ENCODE measurements at regions not wholly inside any gene's neighbourhood (a gene's known extent, or its start where the extent isn't known, plus 50 kb on each side); places are given as distances from the start of the nearest gene placed in this dataset.

GRCh38 chr6:120960761-120961160 lies 373.5 kb downstream of the TBC1D32 start:
- no peak overlapping the region for H3K23ac ChIP-seq (ENCODE audit: low read length)
- no peaks in the 10 kb centered on the region for H3K36me3 ChIP-seq (ENCODE audit: control insufficient read depth, insufficient read depth, low read length)
- H2AK5ac ChIP-seq (ENCODE audit: low read length): no peak overlapping the region
- DNase-seq: no peak
- no peak overlapping the region for H3K4me3 ChIP-seq (ENCODE audit: low read length)
- no peak overlapping the region for H3K27ac ChIP-seq (ENCODE audit: low read depth, low read length)
- no peak overlapping the region for H3K56ac ChIP-seq (ENCODE audit: low read length)
- H2BK120ac ChIP-seq (ENCODE audit: low read depth, low read length): no peak overlapping the region
- no CpG with 5 or more reads among the region's 1 CpG for WGBS (ENCODE audit: extremely low coverage, insufficient coverage, low lambda C conversion rate)
- no peak overlapping the region for H3K4ac ChIP-seq (ENCODE audit: low read depth, low read length)
- no peaks in the 10 kb centered on the region for H3K27me3 ChIP-seq (ENCODE audit: insufficient read depth, low read length, poor library complexity)
- no peak overlapping the region for H2BK5ac ChIP-seq (ENCODE audit: low read length)
- H4K8ac ChIP-seq (ENCODE audit: low read depth, low read length): no peak overlapping the region
- no peak overlapping the region for H3K9ac ChIP-seq (ENCODE audit: low read length)
- no peak overlapping the region for H3K4me2 ChIP-seq (ENCODE audit: low read length)
- no peak overlapping the region for H2BK15ac ChIP-seq (replicated peaks; ENCODE audit: low read depth)
- no peaks in the 10 kb centered on the region for H3K79me1 ChIP-seq (ENCODE audit: low read length)
- no peaks in the 10 kb centered on the region for H3K4me1 ChIP-seq (ENCODE audit: control insufficient read depth, low read depth, low read length)
- H3K79me2 ChIP-seq (ENCODE audit: control insufficient read depth, insufficient read depth, low read length): no peaks in the 10 kb centered on the region
- H4K5ac ChIP-seq (ENCODE audit: low read length): no peak overlapping the region
- H3K18ac ChIP-seq (ENCODE audit: low read length): no peak overlapping the region

- H2AK5ac ChIP-seq (ENCODE audit: low read length): no peak overlapping the region
- H3K56ac ChIP-seq (ENCODE audit: low read length): no peak overlapping the region
- no peaks in the 10 kb centered on the region for H3K79me2 ChIP-seq (ENCODE audit: control insufficient read depth, insufficient read depth, low read length)
- H4K8ac ChIP-seq (ENCODE audit: low read depth, low read length): no peak overlapping the region
- no peak overlapping the region for H3K27ac ChIP-seq (ENCODE audit: low read depth, low read length)
- no peak overlapping the region for H2BK5ac ChIP-seq (ENCODE audit: low read length)
- no peaks in the 10 kb centered on the region for H3K36me3 ChIP-seq (ENCODE audit: control insufficient read depth, insufficient read depth, low read length)
- no peaks in the 10 kb centered on the region for H3K79me1 ChIP-seq (ENCODE audit: low read length)
- H3K18ac ChIP-seq (ENCODE audit: low read length): no peak overlapping the region
- no peak overlapping the region for H3K4me3 ChIP-seq (ENCODE audit: low read length)
- no CpG with 5 or more reads among the region's 1 CpG for WGBS (ENCODE audit: extremely low coverage, insufficient coverage, low lambda C conversion rate)
- no peaks in the 10 kb centered on the region for H3K27me3 ChIP-seq (ENCODE audit: insufficient read depth, low read length, poor library complexity)
- H3K9ac ChIP-seq (ENCODE audit: low read length): no peak overlapping the region
- no peak overlapping the region for H3K4me2 ChIP-seq (ENCODE audit: low read length)
- H3K4me1 ChIP-seq (ENCODE audit: control insufficient read depth, low read depth, low read length): no peaks in the 10 kb centered on the region
- H4K5ac ChIP-seq (ENCODE audit: low read length): no peak overlapping the region
- no peak overlapping the region for H2BK120ac ChIP-seq (ENCODE audit: low read depth, low read length)
- H3K23ac ChIP-seq (ENCODE audit: low read length): no peak overlapping the region
- DNase-seq: no peak
- no peak overlapping the region for H2BK15ac ChIP-seq (replicated peaks; ENCODE audit: low read depth)
- H3K4ac ChIP-seq (ENCODE audit: low read depth, low read length): no peak overlapping the region
Measured at GRCh38 chr6:120954111-120954510, 380.2 kb downstream of the TBC1D32 start.

- H3K56ac ChIP-seq (ENCODE audit: low read length): no peak overlapping the region
- H3K4me2 ChIP-seq (ENCODE audit: low read length): no peak overlapping the region
- no peak overlapping the region for H3K4me3 ChIP-seq (ENCODE audit: low read length)
- no peak overlapping the region for H3K23ac ChIP-seq (ENCODE audit: low read length)
- no peak for DNase-seq
- no peak overlapping the region for H2BK5ac ChIP-seq (ENCODE audit: low read length)
- no peak overlapping the region for H2BK120ac ChIP-seq (ENCODE audit: low read depth, low read length)
- no peak overlapping the region for H3K4ac ChIP-seq (ENCODE audit: low read depth, low read length)
- no peak overlapping the region for H3K27ac ChIP-seq (ENCODE audit: low read depth, low read length)
- no peak overlapping the region for H3K18ac ChIP-seq (ENCODE audit: low read length)
- no peaks in the 10 kb centered on the region for H3K79me2 ChIP-seq (ENCODE audit: control insufficient read depth, insufficient read depth, low read length)
- no peak overlapping the region for H2AK5ac ChIP-seq (ENCODE audit: low read length)
- no peaks in the 10 kb centered on the region for H3K4me1 ChIP-seq (ENCODE audit: control insufficient read depth, low read depth, low read length)
- H3K79me1 ChIP-seq (ENCODE audit: low read length): no peaks in the 10 kb centered on the region
- no peak overlapping the region for H2BK15ac ChIP-seq (replicated peaks; ENCODE audit: low read depth)
- H3K9ac ChIP-seq (ENCODE audit: low read length): no peak overlapping the region
- H4K8ac ChIP-seq (ENCODE audit: low read depth, low read length): no peak overlapping the region
- no peaks in the 10 kb centered on the region for H3K27me3 ChIP-seq (ENCODE audit: insufficient read depth, low read length, poor library complexity)
- H4K5ac ChIP-seq (ENCODE audit: low read length): no peak overlapping the region
- WGBS (ENCODE audit: extremely low coverage, insufficient coverage, low lambda C conversion rate): no CpG with 5 or more reads among the region's 3 CpGs
- no peaks in the 10 kb centered on the region for H3K36me3 ChIP-seq (ENCODE audit: control insufficient read depth, insufficient read depth, low read length)
Measured at GRCh38 chr6:120951258-120951657, 383.0 kb downstream of the TBC1D32 start.

GRCh38 chr6:120947111-120947510 lies 387.2 kb downstream of the TBC1D32 start:
- WGBS (ENCODE audit: extremely low coverage, insufficient coverage, low lambda C conversion rate): no CpG with 5 or more reads among the region's 1 CpG
- H3K4me2 ChIP-seq (ENCODE audit: low read length): no peak overlapping the region

GRCh38 chr6:120945905-120946594 lies 388.2 kb downstream of the TBC1D32 start:
- WGBS (ENCODE audit: extremely low coverage, insufficient coverage, low lambda C conversion rate): no CpG with 5 or more reads among the region's 3 CpGs
- no peak overlapping the region for H3K18ac ChIP-seq (ENCODE audit: low read length)
- no peak overlapping the region for H2AK5ac ChIP-seq (ENCODE audit: low read length)
- H3K4me1 ChIP-seq (ENCODE audit: control insufficient read depth, low read depth, low read length): no peaks in the 10 kb centered on the region
- no peak overlapping the region for H2BK15ac ChIP-seq (replicated peaks; ENCODE audit: low read depth)
- no peak overlapping the region for H4K5ac ChIP-seq (ENCODE audit: low read length)
- no peak overlapping the region for H3K4me2 ChIP-seq (ENCODE audit: low read length)
- no peak overlapping the region for H2BK5ac ChIP-seq (ENCODE audit: low read length)
- no peak overlapping the region for H3K23ac ChIP-seq (ENCODE audit: low read length)
- no peak overlapping the region for H2BK120ac ChIP-seq (ENCODE audit: low read depth, low read length)
- no peak overlapping the region for H3K4me3 ChIP-seq (ENCODE audit: low read length)
- H3K79me1 ChIP-seq (ENCODE audit: low read length): no peaks in the 10 kb centered on the region
- no peak overlapping the region for H4K8ac ChIP-seq (ENCODE audit: low read depth, low read length)
- no peak overlapping the region for H3K4ac ChIP-seq (ENCODE audit: low read depth, low read length)
- H3K56ac ChIP-seq (ENCODE audit: low read length): no peak overlapping the region
- H3K79me2 ChIP-seq (ENCODE audit: control insufficient read depth, insufficient read depth, low read length): no peaks in the 10 kb centered on the region
- H3K27ac ChIP-seq (ENCODE audit: low read depth, low read length): no peak overlapping the region
- H3K27me3 ChIP-seq (ENCODE audit: insufficient read depth, low read length, poor library complexity): no peaks in the 10 kb centered on the region
- no peaks in the 10 kb centered on the region for H3K36me3 ChIP-seq (ENCODE audit: control insufficient read depth, insufficient read depth, low read length)
- no peak for DNase-seq
- H3K9ac ChIP-seq (ENCODE audit: low read length): no peak overlapping the region

More at GRCh38 chr6:120947111-120947510, 387.2 kb downstream of the TBC1D32 start:
- Histone ChIP-seq H3K9ac (ENCODE audit: low read length) (no peak overlapping the region), H2BK120ac (ENCODE audit: low read depth, low read length) (no peak overlapping the region), H3K4me3 (ENCODE audit: low read length) (no peak overlapping the region), H3K4ac (ENCODE audit: low read depth, low read length) (no peak overlapping the region), H2BK15ac (replicated peaks; ENCODE audit: low read depth) (no peak overlapping the region), H3K18ac (ENCODE audit: low read length) (no peak overlapping the region), H3K79me1 (ENCODE audit: low read length) (no peaks in the 10 kb centered on the region), H3K23ac (ENCODE audit: low read length) (no peak overlapping the region), H3K4me1 (ENCODE audit: control insufficient read depth, low read depth, low read length) (no peaks in the 10 kb centered on the region), H3K27me3 (ENCODE audit: insufficient read depth, low read length, poor library complexity) (no peaks in the 10 kb centered on the region), H2BK5ac (ENCODE audit: low read length) (no peak overlapping the region), H3K56ac (ENCODE audit: low read length) (no peak overlapping the region), H3K27ac (ENCODE audit: low read depth, low read length) (no peak overlapping the region), H2AK5ac (ENCODE audit: low read length) (no peak overlapping the region), H3K79me2 (ENCODE audit: control insufficient read depth, insufficient read depth, low read length) (no peaks in the 10 kb centered on the region), H4K5ac (ENCODE audit: low read length) (no peak overlapping the region), H4K8ac (ENCODE audit: low read depth, low read length) (no peak overlapping the region), H3K36me3 (ENCODE audit: control insufficient read depth, insufficient read depth, low read length) (no peaks in the 10 kb centered on the region)
- no peak for DNase-seq

GRCh38 chr6:120938876-120939472 lies 395.3 kb downstream of the TBC1D32 start:
- no CpG with 5 or more reads among the region's 3 CpGs for WGBS (ENCODE audit: extremely low coverage, insufficient coverage, low lambda C conversion rate)
- Histone ChIP-seq H2AK5ac (ENCODE audit: low read length) (no peak overlapping the region), H3K23ac (ENCODE audit: low read length) (no peak overlapping the region), H3K56ac (ENCODE audit: low read length) (no peak overlapping the region), H2BK5ac (ENCODE audit: low read length) (no peak overlapping the region), H3K4me1 (ENCODE audit: control insufficient read depth, low read depth, low read length) (no peaks in the 10 kb centered on the region), H3K79me2 (ENCODE audit: control insufficient read depth, insufficient read depth, low read length) (no peaks in the 10 kb centered on the region), H3K4me2 (ENCODE audit: low read length) (no peak overlapping the region), H3K4ac (ENCODE audit: low read depth, low read length) (no peak overlapping the region), H3K27ac (ENCODE audit: low read depth, low read length) (no peak overlapping the region), H3K18ac (ENCODE audit: low read length) (no peak overlapping the region), H4K8ac (ENCODE audit: low read depth, low read length) (no peak overlapping the region), H2BK120ac (ENCODE audit: low read depth, low read length) (no peak overlapping the region), H3K4me3 (ENCODE audit: low read length) (no peak overlapping the region), H3K27me3 (ENCODE audit: insufficient read depth, low read length, poor library complexity) (no peaks in the 10 kb centered on the region), H3K79me1 (ENCODE audit: low read length) (no peaks in the 10 kb centered on the region), H3K9ac (ENCODE audit: low read length) (no peak overlapping the region), H3K36me3 (ENCODE audit: control insufficient read depth, insufficient read depth, low read length) (no peaks in the 10 kb centered on the region), H2BK15ac (replicated peaks; ENCODE audit: low read depth) (no peak overlapping the region), H4K5ac (ENCODE audit: low read length) (no peak overlapping the region)
- no peak for DNase-seq

All from mesendoderm (in vitro differentiated cells).